IPS-18a (cell line): ENCODE measurements at regions not wholly inside any gene's neighbourhood (a gene's known extent, or its start where the extent isn't known, plus 50 kb on each side); places are given as distances from the start of the nearest gene placed in this dataset.

Source experiments
- H3K27ac ChIP-seq: one replicate; pipeline ENCODE4 v1.5.1; 2013; ENCODE audit warnings: low read length
- H3K27me3 ChIP-seq: one replicate; pipeline ENCODE4 v1.6.1; 2013; ENCODE audit warnings: mild to moderate bottlenecking, low read length; ENCODE audit not compliant: control insufficient read depth, insufficient read depth
- H3K36me3 ChIP-seq: one replicate; pipeline ENCODE4 v1.6.1; 2013; ENCODE audit warnings: low read depth, low read length; ENCODE audit not compliant: control insufficient read depth
- H3K4me1 ChIP-seq: one replicate; pipeline ENCODE4 v1.6.1; 2013; ENCODE audit warnings: low read depth, low read length; ENCODE audit not compliant: control insufficient read depth
- H3K4me3 ChIP-seq: one replicate; pipeline ENCODE4 v1.5.1; 2013; ENCODE audit warnings: low read length
- H3K9ac ChIP-seq: one replicate; pipeline ENCODE4 v1.6.1; 2013; ENCODE audit warnings: mild to moderate bottlenecking, low read length, moderate library complexity
- H3K9me3 ChIP-seq: one replicate; pipeline ENCODE4 v1.6.1; 2013; ENCODE audit warnings: low read depth, low read length; ENCODE audit not compliant: control insufficient read depth

- Histone ChIP-seq H3K4me1 (no peaks in the 10 kb centered on the region), H3K27me3 (no peaks in the 10 kb centered on the region), H3K36me3 (no peaks in the 10 kb centered on the region), H3K27ac (no peak overlapping the region), H3K4me3 (no peak overlapping the region), H3K9me3 (no peaks in the 10 kb centered on the region), H3K9ac (no peak overlapping the region)
Measured at GRCh38 chr12:115354007-115354890, 670.3 kb upstream of the TBX3 start.

- Histone ChIP-seq H3K4me3 (no peak overlapping the region), H3K36me3 (no peaks in the 10 kb centered on the region), H3K27me3 (no peaks in the 10 kb centered on the region), H3K9me3 (no peaks in the 10 kb centered on the region), H3K9ac (no peak overlapping the region), H3K27ac (no peak overlapping the region), H3K4me1 (no peaks in the 10 kb centered on the region)
Measured at GRCh38 chr12:115353467-115353866, 669.5 kb upstream of the TBX3 start.

DNA sequence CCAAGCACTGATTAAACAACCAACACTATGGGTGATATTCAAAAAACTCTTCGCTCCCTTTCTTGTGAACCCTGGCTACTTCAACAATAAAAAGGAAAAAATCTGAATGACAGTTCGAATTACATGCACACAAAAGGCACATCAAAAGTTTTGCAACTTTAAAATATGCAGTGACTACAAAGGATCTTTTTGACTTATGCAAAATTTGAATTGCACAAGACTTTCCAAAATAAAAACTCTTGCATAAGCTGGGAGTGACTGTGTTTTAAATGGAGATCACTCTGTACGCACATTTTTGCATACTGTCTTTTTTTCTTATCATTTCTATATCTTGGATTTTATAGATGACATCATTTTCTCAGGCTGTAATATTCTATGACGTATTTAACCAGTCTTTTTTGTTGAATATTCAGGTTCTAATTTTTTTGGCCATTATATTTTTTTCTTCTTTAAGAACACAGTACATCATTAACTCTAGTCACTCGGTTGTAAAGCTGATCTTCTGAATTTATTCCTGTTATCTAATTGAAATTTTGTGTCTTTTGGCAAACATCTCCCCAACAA, 667.6 kb upstream of the TBX3 start:
- H3K4me3 ChIP-seq = no peak overlapping the region
- H3K9ac ChIP-seq = no peak overlapping the region
- no peaks in the 10 kb centered on the region for H3K36me3 ChIP-seq
- H3K27me3 ChIP-seq = no peaks in the 10 kb centered on the region
- H3K9me3 ChIP-seq = no peaks in the 10 kb centered on the region
- H3K4me1 ChIP-seq = no peaks in the 10 kb centered on the region
- H3K27ac ChIP-seq = no peak overlapping the region

DNA sequence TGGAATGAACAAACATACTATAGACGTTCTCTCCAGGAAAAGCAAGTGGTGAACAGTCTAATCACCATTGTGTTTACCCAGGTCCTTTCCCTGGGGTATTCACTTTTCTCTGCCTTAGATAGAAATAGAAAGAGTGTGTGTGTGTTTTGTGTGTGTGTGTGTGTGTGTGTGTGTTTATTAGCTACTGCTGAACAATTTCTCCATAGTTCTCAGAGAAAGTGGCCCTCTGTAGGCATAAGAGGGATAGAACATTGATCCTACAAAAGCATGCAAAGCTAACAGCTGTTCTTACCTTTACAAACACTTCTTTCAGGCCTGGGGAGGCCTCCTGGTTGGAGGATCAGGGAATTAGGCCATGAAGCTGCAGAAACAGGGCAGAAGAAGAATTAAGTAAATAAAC, 665.7 kb upstream of the TBX3 start:
- Histone ChIP-seq H3K4me1 (no peaks in the 10 kb centered on the region), H3K27ac (no peak overlapping the region), H3K36me3 (no peaks in the 10 kb centered on the region), H3K9ac (no peak overlapping the region), H3K27me3 (no peaks in the 10 kb centered on the region), H3K4me3 (no peak overlapping the region), H3K9me3 (no peaks in the 10 kb centered on the region)

- H3K4me1 ChIP-seq = no peaks in the 10 kb centered on the region
- H3K9me3 ChIP-seq = no peaks in the 10 kb centered on the region
- no peak overlapping the region for H3K4me3 ChIP-seq
- no peaks in the 10 kb centered on the region for H3K36me3 ChIP-seq
- H3K9ac ChIP-seq = no peak overlapping the region
- no peak overlapping the region for H3K27ac ChIP-seq
- no peaks in the 10 kb centered on the region for H3K27me3 ChIP-seq
Measured at GRCh38 chr12:115348301-115348700, 664.3 kb upstream of the TBX3 start.

- Histone ChIP-seq H3K4me3 (no peak overlapping the region), H3K4me1 (peaks cover 5% of the 10 kb centered on the region), H3K36me3 (no peaks in the 10 kb centered on the region), H3K27me3 (no peaks in the 10 kb centered on the region), H3K9me3 (no peaks in the 10 kb centered on the region), H3K27ac (no peak overlapping the region), H3K9ac (no peak overlapping the region)
Measured at GRCh38 chr12:115343601-115344000, 659.6 kb upstream of the TBX3 start.

- Histone ChIP-seq H3K4me1 (peaks cover 6% of the 10 kb centered on the region), H3K27ac (no peak overlapping the region), H3K27me3 (no peaks in the 10 kb centered on the region), H3K36me3 (no peaks in the 10 kb centered on the region), H3K9ac (no peak overlapping the region), H3K4me3 (no peak overlapping the region), H3K9me3 (no peaks in the 10 kb centered on the region)
Measured at GRCh38 chr12:115343008-115343407, 659.0 kb upstream of the TBX3 start.

DNA sequence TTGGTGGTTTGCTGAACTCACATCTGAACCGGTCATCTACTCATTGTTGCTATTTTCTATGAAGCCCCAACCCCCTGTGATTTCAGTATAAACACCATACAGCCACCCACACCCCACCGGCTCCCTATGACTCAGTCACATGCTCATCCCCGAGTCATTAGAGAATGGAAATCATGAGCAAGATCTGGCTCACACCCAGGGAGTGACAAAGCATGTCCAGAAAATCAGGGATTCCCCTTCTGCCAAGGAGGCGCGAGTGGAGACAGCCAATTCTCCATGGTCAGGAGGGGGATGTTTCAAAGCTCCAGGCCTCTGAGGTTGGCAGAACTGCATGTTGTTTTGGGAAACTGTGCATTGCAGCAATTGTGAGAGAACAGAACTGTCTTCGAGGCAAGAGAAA, 657.5 kb upstream of the TBX3 start:
- Histone ChIP-seq H3K4me1 (peaks cover 7% of the 10 kb centered on the region), H3K27ac (no peak overlapping the region), H3K9ac (no peak overlapping the region), H3K4me3 (no peak overlapping the region), H3K36me3 (no peaks in the 10 kb centered on the region), H3K9me3 (no peaks in the 10 kb centered on the region), H3K27me3 (no peaks in the 10 kb centered on the region)

- Histone ChIP-seq H3K9me3 (no peaks in the 10 kb centered on the region), H3K36me3 (no peaks in the 10 kb centered on the region), H3K27ac (no peak overlapping the region), H3K9ac (no peak overlapping the region), H3K4me1 (peaks cover 7% of the 10 kb centered on the region), H3K4me3 (no peak overlapping the region), H3K27me3 (no peaks in the 10 kb centered on the region)
Measured at GRCh38 chr12:115338566-115339294, 654.8 kb upstream of the TBX3 start.

- Histone ChIP-seq H3K36me3 (no peaks in the 10 kb centered on the region), H3K9ac (no peak overlapping the region), H3K27ac (no peak overlapping the region), H3K9me3 (no peaks in the 10 kb centered on the region), H3K27me3 (no peaks in the 10 kb centered on the region), H3K4me3 (no peak overlapping the region), H3K4me1 (peaks cover 7% of the 10 kb centered on the region)
Measured at GRCh38 chr12:115337693-115338543, 653.9 kb upstream of the TBX3 start.

GRCh38 chr12:115336506-115336905, 652.5 kb upstream of the TBX3 start:
- no peaks in the 10 kb centered on the region for H3K36me3 ChIP-seq

More at GRCh38 chr12:115336506-115336905, 652.5 kb upstream of the TBX3 start:
- no peak overlapping the region for H3K4me3 ChIP-seq
- H3K9me3 ChIP-seq = no peaks in the 10 kb centered on the region
- peaks cover 7% of the 10 kb centered on the region for H3K4me1 ChIP-seq
- no peak overlapping the region for H3K27ac ChIP-seq
- no peak overlapping the region for H3K9ac ChIP-seq
- H3K27me3 ChIP-seq = no peaks in the 10 kb centered on the region
